Fibroblast of lung (primary cell): ENCODE measurements at regions not wholly inside any gene's neighbourhood (a gene's known extent, or its start where the extent isn't known, plus 50 kb on each side); places are given as distances from the start of the nearest gene placed in this dataset.

ENCODE experiments used
- DNase-seq, 2 donors: peaks; one replicate each; pipeline versions ENCODE4 v3.0.0 to v3.0.0-alpha.2; 2010; ENCODE audit warnings: low read depth in 2 of 2
- H2AFZ ChIP-seq: 2 replicates; pipeline ENCODE4 v1.5.1; 2012; ENCODE audit warnings: low read length, control low read depth, inconsistent platforms
- H3K27ac ChIP-seq: 2 replicates; pipeline ENCODE4 v1.5.1; 2011; ENCODE audit warnings: low read length, control low read depth; ENCODE audit not compliant: insufficient read depth
- H3K27me3 ChIP-seq: 2 replicates; pipeline ENCODE4 v1.5.1; 2011; ENCODE audit warnings: mild to moderate bottlenecking, low read length; ENCODE audit not compliant: control insufficient read depth, insufficient read depth
- H3K36me3 ChIP-seq: 2 replicates; pipeline ENCODE4 v1.5.1; 2011; ENCODE audit warnings: low read length; ENCODE audit not compliant: control insufficient read depth, insufficient read depth
- H3K4me1 ChIP-seq: 2 replicates; pipeline ENCODE4 v1.5.1; 2011; ENCODE audit warnings: low read length; ENCODE audit not compliant: control insufficient read depth, insufficient read depth; ENCODE audit errors: extremely low read depth
- H3K4me2 ChIP-seq: 2 replicates; pipeline ENCODE4 v1.5.1; 2011; ENCODE audit warnings: low read length, control low read depth; ENCODE audit not compliant: insufficient read depth; ENCODE audit errors: extremely low read depth
- H3K4me3 ChIP-seq, 4 experiments: fragments of 200-600 bp in 1 of 4; sonication (generic) in 1 of 4; replicated peaks in 1 of 4; 2 replicates each; pipeline ENCODE4 v1.5.1; 2011 to 2016; ENCODE audit warnings: low read length in 4 of 4, low read depth in 3 of 4, mild to moderate bottlenecking in 3 of 4, control low read depth in 2 of 4, inconsistent platforms in 1 of 4, mixed read lengths in 1 of 4; ENCODE audit not compliant: insufficient read depth in 1 of 4; ENCODE audit errors: control extremely low read depth in 1 of 4
- H3K79me2 ChIP-seq: 2 replicates; pipeline ENCODE4 v1.5.1; 2012; ENCODE audit warnings: mild to moderate bottlenecking, low read length, inconsistent platforms; ENCODE audit not compliant: control insufficient read depth, insufficient read depth
- H3K9ac ChIP-seq: 2 replicates; pipeline ENCODE4 v1.5.1; 2011; ENCODE audit warnings: mild to moderate bottlenecking, low read length, control low read depth; ENCODE audit not compliant: insufficient read depth
- H3K9me3 ChIP-seq: 2 replicates; pipeline ENCODE4 v1.5.1; 2012; ENCODE audit warnings: low read depth, low read length; ENCODE audit not compliant: control insufficient read depth, insufficient read depth
- H4K20me1 ChIP-seq: 2 replicates; pipeline ENCODE4 v1.5.1; 2011; ENCODE audit warnings: low read length; ENCODE audit not compliant: control insufficient read depth, insufficient read depth; ENCODE audit errors: extremely low read depth
- EZH2 ChIP-seq: IDR thresholded peaks from 2 replicates; pipeline ENCODE4 v1.5.1; 2012; ENCODE audit warnings: low read length, control low read depth, mild to moderate bottlenecking; ENCODE audit errors: missing control alignments
- TF ChIP-seq, protein P1 (sequence below), 2 donors: IDR thresholded peaks in 1 of 2; conservative IDR thresholded peaks in 1 of 2; 1 replicate in 1 of 2; 2 replicates in 1 of 2; pipeline ENCODE4 v1.5.1; 2011 to 2012; ENCODE audit warnings: low read length in 2 of 2, control low read depth in 1 of 2, inconsistent platforms in 1 of 2, low read depth in 1 of 2, mild to moderate bottlenecking in 1 of 2

DNA sequence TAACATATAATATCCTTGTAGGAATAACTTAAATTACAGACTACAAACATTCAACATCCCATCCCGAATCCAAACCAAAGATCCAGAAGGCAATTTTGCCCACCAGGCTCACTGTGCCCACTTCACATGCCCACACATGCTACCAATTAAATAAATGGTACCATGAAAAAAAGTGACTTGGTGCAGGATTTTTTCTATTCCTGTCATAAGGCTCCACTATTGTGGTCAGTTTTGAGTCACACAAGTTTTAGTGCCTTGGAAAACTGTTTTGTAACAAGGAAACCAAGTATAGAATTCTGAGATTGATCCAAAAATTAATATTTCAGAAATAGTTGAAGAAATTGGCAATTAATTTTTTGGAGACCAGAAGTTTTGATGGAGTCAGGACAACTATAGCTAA lies 470.1 kb upstream of the THBS1 start:
- Histone ChIP-seq H2AFZ (no peak overlapping the region), H3K9me3 (no peaks in the 10 kb centered on the region), H3K27ac (no peak overlapping the region), H3K4me3 (no peak overlapping the region), H3K36me3 (no peaks in the 10 kb centered on the region), H3K4me2 (no peak overlapping the region), H3K9ac (no peak overlapping the region), H3K4me1 (no peaks in the 10 kb centered on the region), H3K79me2 (no peaks in the 10 kb centered on the region), H3K27me3 (no peaks in the 10 kb centered on the region), H4K20me1 (no peaks in the 10 kb centered on the region)
- TF ChIP-seq, protein P1, sequence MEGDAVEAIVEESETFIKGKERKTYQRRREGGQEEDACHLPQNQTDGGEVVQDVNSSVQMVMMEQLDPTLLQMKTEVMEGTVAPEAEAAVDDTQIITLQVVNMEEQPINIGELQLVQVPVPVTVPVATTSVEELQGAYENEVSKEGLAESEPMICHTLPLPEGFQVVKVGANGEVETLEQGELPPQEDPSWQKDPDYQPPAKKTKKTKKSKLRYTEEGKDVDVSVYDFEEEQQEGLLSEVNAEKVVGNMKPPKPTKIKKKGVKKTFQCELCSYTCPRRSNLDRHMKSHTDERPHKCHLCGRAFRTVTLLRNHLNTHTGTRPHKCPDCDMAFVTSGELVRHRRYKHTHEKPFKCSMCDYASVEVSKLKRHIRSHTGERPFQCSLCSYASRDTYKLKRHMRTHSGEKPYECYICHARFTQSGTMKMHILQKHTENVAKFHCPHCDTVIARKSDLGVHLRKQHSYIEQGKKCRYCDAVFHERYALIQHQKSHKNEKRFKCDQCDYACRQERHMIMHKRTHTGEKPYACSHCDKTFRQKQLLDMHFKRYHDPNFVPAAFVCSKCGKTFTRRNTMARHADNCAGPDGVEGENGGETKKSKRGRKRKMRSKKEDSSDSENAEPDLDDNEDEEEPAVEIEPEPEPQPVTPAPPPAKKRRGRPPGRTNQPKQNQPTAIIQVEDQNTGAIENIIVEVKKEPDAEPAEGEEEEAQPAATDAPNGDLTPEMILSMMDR (conservative IDR thresholded peaks at IDR 0.05 in 1 of 2, IDR thresholded peaks at IDR 0.05 in 1 of 2; ENCODE audit: low read depth in 1 of 2, low read length in 2 of 2) = no peak
- TF ChIP-seq EZH2 = no peak
- peak in 1 of 2 donors; percentile 36 for DNase-seq

DNA sequence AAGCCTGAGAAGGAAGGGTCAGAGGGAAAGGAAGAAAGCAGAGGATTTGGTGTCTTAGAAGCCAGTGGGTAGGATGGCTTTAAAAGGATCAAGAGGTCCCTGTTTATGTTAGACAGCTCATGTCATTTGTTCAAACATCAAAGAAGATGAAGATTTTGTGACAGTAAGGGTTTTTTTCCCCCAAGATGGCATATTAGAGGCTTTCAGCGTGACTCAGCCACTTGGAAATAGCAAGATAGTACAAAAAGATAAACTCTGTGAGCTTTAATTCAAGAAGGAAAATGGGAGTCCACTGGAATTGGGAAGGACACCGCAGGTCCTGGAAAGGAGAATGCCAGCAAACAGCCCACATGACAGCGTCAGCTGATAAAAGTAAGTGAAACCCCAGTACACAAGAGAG lies 467.1 kb upstream of the THBS1 start:
- no peak for TF ChIP-seq EZH2
- TF ChIP-seq, protein P1 (conservative IDR thresholded peaks at IDR 0.05 in 1 of 2, IDR thresholded peaks at IDR 0.05 in 1 of 2; ENCODE audit: low read depth in 1 of 2, low read length in 2 of 2) = no peak
- Histone ChIP-seq H3K9ac (no peak overlapping the region), H3K4me2 (no peak overlapping the region), H3K27ac (no peak overlapping the region), H3K9me3 (no peaks in the 10 kb centered on the region), H3K79me2 (no peaks in the 10 kb centered on the region), H3K36me3 (no peaks in the 10 kb centered on the region), H4K20me1 (no peaks in the 10 kb centered on the region), H3K27me3 (no peaks in the 10 kb centered on the region), H2AFZ (no peak overlapping the region), H3K4me3 (no peak overlapping the region), H3K4me1 (no peaks in the 10 kb centered on the region)
- no peak for DNase-seq

DNA sequence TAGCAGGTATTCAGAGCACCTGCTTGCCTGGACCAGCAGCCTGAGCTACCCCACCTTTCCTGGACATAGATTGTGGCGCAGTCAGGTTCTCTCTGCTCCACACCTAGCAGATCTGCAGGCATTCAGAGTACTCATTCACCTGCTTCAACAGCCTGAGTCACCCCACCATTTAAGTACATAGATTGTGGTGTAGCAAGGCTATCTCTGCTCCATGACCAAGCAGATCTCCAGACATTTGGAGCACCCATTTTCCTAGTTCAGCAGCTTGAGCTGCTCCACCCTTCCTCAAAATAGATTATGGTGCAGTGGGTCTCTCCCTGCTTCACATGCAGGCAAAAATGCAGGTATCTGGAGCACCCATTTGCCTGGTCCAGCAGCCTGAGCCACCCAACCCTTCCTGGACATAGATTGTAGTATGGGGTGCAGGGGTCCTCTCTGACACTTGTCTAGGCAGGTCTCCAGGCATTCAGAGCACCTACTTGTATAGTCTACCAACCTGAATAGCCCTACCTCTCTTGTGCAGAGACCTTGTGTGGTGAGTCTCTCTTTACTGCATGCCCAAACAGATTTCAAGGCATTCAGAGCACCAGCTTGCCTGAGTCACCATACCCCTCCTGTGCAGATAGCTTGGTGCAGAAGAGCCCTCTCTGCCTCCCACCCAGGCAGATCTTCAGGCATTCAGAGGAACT lies 466.0 kb upstream of the THBS1 start:
- Histone ChIP-seq H3K9me3 (no peaks in the 10 kb centered on the region), H3K4me3 (no peak overlapping the region), H2AFZ (no peak overlapping the region), H3K27me3 (no peaks in the 10 kb centered on the region), H3K9ac (no peak overlapping the region), H3K4me2 (no peak overlapping the region), H3K27ac (no peak overlapping the region), H3K79me2 (no peaks in the 10 kb centered on the region), H3K36me3 (no peaks in the 10 kb centered on the region), H4K20me1 (no peaks in the 10 kb centered on the region), H3K4me1 (no peaks in the 10 kb centered on the region)
- TF ChIP-seq, protein P1 (conservative IDR thresholded peaks at IDR 0.05 in 1 of 2, IDR thresholded peaks at IDR 0.05 in 1 of 2; ENCODE audit: low read depth in 1 of 2, low read length in 2 of 2) = no peak
- no peak for TF ChIP-seq EZH2
- DNase-seq = no peak
